ENCODE measurements at regions not wholly inside any gene's neighbourhood (a gene's known extent, or its start where the extent isn't known, plus 50 kb on each side); places are given as distances from the start of the nearest gene placed in this dataset.

DNA sequence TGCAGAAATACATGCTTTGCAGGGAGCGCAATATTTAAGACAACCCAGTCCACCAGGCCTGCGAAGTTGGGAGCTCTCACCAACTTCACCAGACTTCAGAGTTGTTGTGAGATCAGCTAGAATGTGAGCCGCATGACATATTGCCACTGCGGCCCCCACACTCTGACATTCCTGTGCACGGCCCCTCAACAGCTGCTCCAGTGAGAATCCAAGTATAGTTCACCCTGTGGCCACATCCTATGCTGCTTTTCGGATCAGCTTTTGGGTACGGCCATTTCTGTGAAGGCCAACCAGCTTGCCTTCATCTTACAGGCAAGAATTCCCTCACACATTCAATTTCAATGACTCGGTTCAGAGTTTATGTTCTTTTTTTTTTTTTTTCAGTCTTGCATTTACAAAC is 177.8 kb downstream of the SOX11 start:
- Histone ChIP-seq H3K27ac (no peak overlapping the region), H4K20me1 (no peaks in the 10 kb centered on the region), H3K4me1 (no peaks in the 10 kb centered on the region), H3K4me3 (no peak overlapping the region), H3K36me3 (no peaks in the 10 kb centered on the region), H3K9me3 (no peaks in the 10 kb centered on the region), H3K9ac (no peak overlapping the region), H3K4me2 (no peak overlapping the region), H3K27me3 (no peaks in the 10 kb centered on the region)
- TF ChIP-seq Cebpa-rat (IDR thresholded peaks at IDR 0.05), result no peak

DNA sequence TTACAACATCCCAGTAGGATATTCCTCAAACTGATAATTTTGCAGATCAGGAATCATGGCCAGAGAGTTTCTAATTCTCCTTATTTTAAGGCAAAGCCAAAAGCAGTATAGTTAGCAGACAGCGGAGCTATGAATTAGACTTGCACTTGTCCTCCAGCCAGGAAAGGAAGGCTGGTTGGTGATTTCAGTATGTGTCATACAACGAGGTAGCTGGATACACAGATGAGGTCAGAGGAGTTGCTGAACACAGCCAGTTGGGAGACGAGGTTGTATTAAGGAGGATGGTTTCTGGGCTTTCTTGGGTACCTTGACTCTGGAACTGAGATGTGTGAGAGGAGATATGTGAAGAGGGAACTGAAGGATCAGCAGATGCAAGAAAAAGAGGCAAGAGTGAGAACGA is 185.2 kb downstream of the SOX11 start:
- no peak overlapping the region for H3K4me2 ChIP-seq
- H3K27me3 ChIP-seq, result no peaks in the 10 kb centered on the region
- H3K36me3 ChIP-seq, result no peaks in the 10 kb centered on the region
- TF ChIP-seq Cebpa-rat (IDR thresholded peaks at IDR 0.05), result no peak
- H3K4me1 ChIP-seq, result no peaks in the 10 kb centered on the region
- H3K4me3 ChIP-seq, result no peak overlapping the region
- H3K27ac ChIP-seq, result no peak overlapping the region
- peaks cover 7% of the 10 kb centered on the region for H3K9me3 ChIP-seq
- H3K9ac ChIP-seq, result no peak overlapping the region
- no peaks in the 10 kb centered on the region for H4K20me1 ChIP-seq

DNA sequence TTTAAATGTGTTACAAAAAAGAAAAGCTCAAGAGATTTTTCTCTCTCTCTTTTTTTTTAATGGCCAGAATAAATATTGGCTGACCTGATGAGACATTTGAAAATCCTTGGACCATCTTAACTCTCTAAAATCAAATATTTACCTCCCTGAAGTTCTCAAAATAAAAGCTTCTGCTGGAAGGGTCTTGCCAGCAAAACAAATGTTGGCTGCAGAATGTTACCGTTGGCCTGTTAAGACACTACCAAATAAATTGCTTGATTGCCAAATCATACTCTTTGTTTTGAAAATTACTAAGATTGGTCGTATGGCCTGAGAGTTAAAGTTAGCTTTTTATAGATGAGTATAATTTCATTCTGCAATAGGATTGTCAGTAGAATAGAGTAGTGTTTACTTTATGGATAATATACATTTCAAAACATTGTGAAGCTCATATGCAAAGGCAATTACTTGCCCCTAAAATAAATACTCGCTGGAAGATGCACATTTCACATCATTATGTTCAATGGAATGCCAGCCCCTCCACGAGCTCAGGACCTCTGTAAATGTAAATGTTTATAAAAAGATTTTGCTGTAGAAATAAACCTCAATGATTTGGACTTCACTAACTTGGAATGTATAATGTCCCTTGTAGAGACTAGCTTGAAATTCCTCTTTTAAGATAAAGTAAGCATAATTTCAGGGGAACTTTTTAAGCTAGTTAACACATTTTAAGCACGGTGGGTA is 193.4 kb downstream of the SOX11 start:
- H4K20me1 ChIP-seq, result no peaks in the 10 kb centered on the region
- H3K4me1 ChIP-seq, result no peaks in the 10 kb centered on the region
- H3K9me3 ChIP-seq, result peaks cover 9% of the 10 kb centered on the region
- H3K9ac ChIP-seq, result no peak overlapping the region
- H3K27me3 ChIP-seq, result no peaks in the 10 kb centered on the region
- no peak overlapping the region for H3K4me3 ChIP-seq
- no peak overlapping the region for H3K27ac ChIP-seq
- no peak overlapping the region for H3K4me2 ChIP-seq
- no peaks in the 10 kb centered on the region for H3K36me3 ChIP-seq
- TF ChIP-seq Cebpa-rat (IDR thresholded peaks at IDR 0.05), result no peak

DNA sequence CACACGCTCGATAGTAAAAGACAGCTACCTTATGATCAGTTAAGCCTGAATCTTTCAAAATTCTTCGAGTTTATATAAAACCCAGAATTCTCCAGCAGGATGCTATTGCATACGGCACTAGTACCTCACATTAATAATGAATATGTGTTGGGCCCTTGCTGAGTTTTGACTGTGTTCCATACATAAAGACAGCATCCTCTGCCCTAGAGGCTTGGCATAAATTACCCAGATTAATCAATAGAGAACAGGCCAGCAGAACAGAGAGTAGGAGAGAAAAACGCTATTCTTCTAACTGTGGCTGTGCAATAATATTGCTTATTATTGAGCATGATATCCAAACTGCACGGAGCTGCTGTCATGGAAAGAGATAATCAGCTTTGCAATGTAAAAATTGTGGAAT is 194.3 kb downstream of the SOX11 start:
- no peak overlapping the region for H3K4me3 ChIP-seq
- H3K4me2 ChIP-seq, result no peak overlapping the region
- no peak overlapping the region for H3K9ac ChIP-seq
- H4K20me1 ChIP-seq, result no peaks in the 10 kb centered on the region
- no peaks in the 10 kb centered on the region for H3K4me1 ChIP-seq
- H3K27ac ChIP-seq, result no peak overlapping the region
- H3K36me3 ChIP-seq, result no peaks in the 10 kb centered on the region
- no peak for TF ChIP-seq Cebpa-rat (IDR thresholded peaks at IDR 0.05)
- no peaks in the 10 kb centered on the region for H3K27me3 ChIP-seq
- peaks cover 9% of the 10 kb centered on the region for H3K9me3 ChIP-seq

DNA sequence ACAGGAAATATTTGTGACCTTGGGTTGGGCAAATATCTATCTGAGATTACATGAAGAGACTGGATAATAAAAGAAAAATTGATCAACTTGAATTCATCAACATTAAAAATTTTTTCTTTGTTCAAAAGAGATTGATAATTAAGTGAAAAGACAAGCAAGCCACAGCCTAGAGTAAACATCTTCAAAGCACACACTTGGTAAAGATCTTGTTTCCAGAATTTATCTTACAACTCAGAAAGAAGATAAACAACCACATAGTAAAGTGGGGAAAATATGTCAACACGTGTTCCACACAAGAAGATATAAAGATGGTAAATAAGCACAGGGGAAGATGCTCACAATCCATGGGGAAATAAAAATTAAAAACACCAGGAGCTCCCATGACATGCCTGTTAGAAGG is 195.9 kb downstream of the SOX11 start:
- Histone ChIP-seq H3K4me2 (no peak overlapping the region), H3K27ac (no peak overlapping the region), H3K4me1 (no peaks in the 10 kb centered on the region), H3K4me3 (no peak overlapping the region), H4K20me1 (no peaks in the 10 kb centered on the region), H3K36me3 (no peaks in the 10 kb centered on the region), H3K27me3 (no peaks in the 10 kb centered on the region), H3K9me3 (no peaks in the 10 kb centered on the region), H3K9ac (no peak overlapping the region)
- no peak for TF ChIP-seq Cebpa-rat (IDR thresholded peaks at IDR 0.05)

DNA sequence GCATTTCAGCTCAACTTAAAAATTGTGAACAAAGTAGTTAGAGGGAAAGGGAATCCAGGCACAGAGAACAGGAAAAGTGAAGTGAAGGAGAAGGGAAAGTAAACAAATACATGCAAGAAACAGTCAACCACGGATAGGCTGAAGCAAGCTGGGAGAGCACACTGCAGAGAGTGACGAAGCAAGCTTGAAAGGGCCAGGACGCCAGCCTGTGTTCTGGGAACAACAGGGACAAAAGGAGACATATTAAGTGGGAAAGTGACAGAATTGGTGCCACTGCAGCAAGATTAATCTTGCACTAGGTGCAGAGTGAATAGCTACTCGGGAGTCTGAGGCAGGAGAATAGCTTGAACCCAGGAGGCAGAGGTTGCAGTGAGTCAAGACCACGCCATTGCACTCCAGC is 197.3 kb downstream of the SOX11 start:
- Histone ChIP-seq H3K27me3 (no peaks in the 10 kb centered on the region), H3K4me2 (no peak overlapping the region), H3K9ac (no peak overlapping the region), H3K4me3 (no peak overlapping the region), H3K36me3 (no peaks in the 10 kb centered on the region), H3K27ac (no peak overlapping the region), H4K20me1 (no peaks in the 10 kb centered on the region), H3K4me1 (peaks cover 8% of the 10 kb centered on the region), H3K9me3 (no peaks in the 10 kb centered on the region)
- no peak for TF ChIP-seq Cebpa-rat (IDR thresholded peaks at IDR 0.05)

DNA sequence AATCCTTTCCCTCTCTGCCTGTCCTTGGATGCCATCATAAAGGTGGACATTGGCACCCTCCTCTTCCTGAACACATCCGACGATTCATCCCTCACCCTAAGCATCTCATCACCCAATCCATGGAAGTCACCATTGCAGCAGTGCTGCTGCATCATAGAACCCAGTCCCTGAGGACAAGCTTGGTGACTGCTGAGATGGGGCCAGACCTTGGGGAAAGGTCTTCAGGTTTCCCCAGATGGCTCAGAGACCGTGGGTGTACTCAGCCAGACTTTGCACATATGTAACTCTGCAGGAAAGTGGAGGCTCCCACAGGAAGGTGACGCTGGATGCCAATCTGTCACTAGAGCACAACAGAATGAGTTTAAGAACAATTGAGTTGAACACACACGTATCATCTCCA is 202.2 kb downstream of the SOX11 start:
- no peak overlapping the region for H3K27ac ChIP-seq
- TF ChIP-seq Cebpa-rat (IDR thresholded peaks at IDR 0.05), result no peak
- H3K4me3 ChIP-seq, result no peak overlapping the region
- H3K9me3 ChIP-seq, result 0 out of 2 replicates have a peak, but pooled peaks cover 7% of the 10 kb centered on the region
- no peaks in the 10 kb centered on the region for H3K27me3 ChIP-seq
- H3K9ac ChIP-seq, result no peak overlapping the region
- peak overlapping the region; percentile 69 for H3K4me2 ChIP-seq
- H3K4me1 ChIP-seq, result peaks cover 23% of the 10 kb centered on the region
- H3K36me3 ChIP-seq, result no peaks in the 10 kb centered on the region
- no peaks in the 10 kb centered on the region for H4K20me1 ChIP-seq

DNA sequence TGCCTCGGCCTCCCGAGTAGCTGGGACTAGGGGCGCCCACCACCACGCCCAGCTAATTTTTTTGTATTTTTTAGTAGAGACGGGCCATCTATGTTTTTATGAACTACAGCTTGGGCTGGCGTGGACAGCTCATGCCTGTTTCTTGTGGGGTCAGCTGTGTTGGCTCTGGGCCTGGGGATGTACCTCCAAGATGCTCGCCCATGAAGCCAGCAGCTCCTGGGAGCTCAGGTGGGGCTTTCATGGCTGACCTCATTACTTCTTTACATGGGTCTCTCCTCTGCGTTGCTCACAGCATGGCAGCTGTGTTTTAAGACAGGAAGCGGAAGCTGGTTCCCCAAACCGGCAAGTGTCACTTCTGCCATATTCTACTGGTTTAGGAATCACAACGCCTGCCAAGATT is 203.1 kb downstream of the SOX11 start:
- no peaks in the 10 kb centered on the region for H3K27me3 ChIP-seq
- H4K20me1 ChIP-seq, result no peaks in the 10 kb centered on the region
- no peak overlapping the region for H3K9ac ChIP-seq
- H3K4me3 ChIP-seq, result no peak overlapping the region
- peaks cover 23% of the 10 kb centered on the region for H3K4me1 ChIP-seq
- H3K4me2 ChIP-seq, result peak overlapping the region; percentile 69
- no peaks in the 10 kb centered on the region for H3K36me3 ChIP-seq
- no peak for TF ChIP-seq Cebpa-rat (IDR thresholded peaks at IDR 0.05)
- H3K27ac ChIP-seq, result peak overlapping the region; percentile 55; the same call in 1 of the 2 replicates
- 0 out of 2 replicates have a peak, but pooled peaks cover 7% of the 10 kb centered on the region for H3K9me3 ChIP-seq

DNA sequence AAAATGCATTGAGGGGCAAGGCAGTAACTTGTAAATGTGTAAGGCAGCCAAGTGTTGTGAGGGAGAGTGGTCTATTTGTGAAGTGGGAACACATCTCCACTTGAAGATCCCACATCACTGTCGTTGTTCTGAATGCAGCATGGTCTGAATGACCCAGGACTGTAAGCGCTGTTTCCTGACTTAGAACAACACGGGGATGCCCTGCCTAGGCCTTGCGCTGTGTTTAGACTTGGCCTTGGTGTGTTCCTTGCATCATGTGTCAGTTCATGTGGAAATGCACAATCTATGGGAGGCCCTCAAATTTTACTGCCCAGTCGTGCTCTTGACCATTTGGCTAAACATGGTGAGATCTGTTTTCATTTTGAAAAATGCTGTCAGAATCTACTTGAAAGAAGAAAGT is 205.1 kb downstream of the SOX11 start:
- 0 out of 2 replicates have a peak, but pooled peaks cover 7% of the 10 kb centered on the region for H3K9me3 ChIP-seq
- H3K9ac ChIP-seq, result no peak overlapping the region
- no peak overlapping the region for H3K4me3 ChIP-seq
- H3K27me3 ChIP-seq, result no peaks in the 10 kb centered on the region
- no peak overlapping the region for H3K27ac ChIP-seq
- no peak overlapping the region for H3K4me2 ChIP-seq
- H3K4me1 ChIP-seq, result peaks cover 23% of the 10 kb centered on the region
- no peaks in the 10 kb centered on the region for H3K36me3 ChIP-seq
- H4K20me1 ChIP-seq, result no peaks in the 10 kb centered on the region
- TF ChIP-seq Cebpa-rat (IDR thresholded peaks at IDR 0.05), result no peak

DNA sequence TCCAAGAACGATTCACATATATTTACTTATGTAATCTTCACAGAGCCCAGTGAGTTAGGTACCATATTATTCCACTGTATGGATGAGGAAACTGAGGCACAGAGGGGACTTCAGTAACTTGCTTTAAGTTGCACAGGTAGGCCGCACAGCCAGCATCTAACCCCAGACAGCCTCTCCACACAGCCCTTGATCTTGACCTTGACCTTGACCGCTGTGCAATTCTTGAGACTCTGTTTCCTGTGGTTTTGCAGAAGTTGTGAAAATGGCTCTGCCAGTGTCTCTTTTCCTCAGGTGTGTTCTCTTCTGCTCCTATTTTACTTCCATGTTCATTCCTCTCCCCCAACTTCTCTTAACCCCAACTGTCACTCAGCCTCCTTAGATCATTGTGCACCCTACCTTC is 206.5 kb downstream of the SOX11 start:
- no peak overlapping the region for H3K27ac ChIP-seq
- H3K9ac ChIP-seq, result no peak overlapping the region
- no peaks in the 10 kb centered on the region for H4K20me1 ChIP-seq
- H3K4me2 ChIP-seq, result no peak overlapping the region
- 0 out of 2 replicates have a peak, but pooled peaks cover 7% of the 10 kb centered on the region for H3K9me3 ChIP-seq
- peaks cover 23% of the 10 kb centered on the region for H3K4me1 ChIP-seq
- no peak for TF ChIP-seq Cebpa-rat (IDR thresholded peaks at IDR 0.05)
- H3K4me3 ChIP-seq, result no peak overlapping the region
- H3K27me3 ChIP-seq, result no peaks in the 10 kb centered on the region
- H3K36me3 ChIP-seq, result no peaks in the 10 kb centered on the region

DNA sequence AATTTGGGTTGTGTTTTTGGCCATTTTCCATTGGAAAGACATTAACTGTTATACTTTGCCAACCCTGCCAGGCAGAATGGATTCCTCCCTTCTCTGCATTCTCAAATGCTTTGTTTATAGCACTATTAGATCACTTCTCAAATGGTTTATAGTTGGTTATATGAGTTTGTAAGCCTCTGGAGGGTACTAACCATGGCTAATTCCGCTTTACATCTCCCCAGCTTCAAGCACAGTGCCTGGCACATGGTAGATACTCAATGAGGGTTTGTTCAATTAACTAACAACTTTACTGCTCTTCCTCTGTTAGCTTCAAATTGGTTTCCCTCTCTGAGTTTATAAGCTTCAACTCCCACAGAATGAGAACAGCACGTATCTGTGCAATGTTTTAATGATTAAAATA is 213.5 kb downstream of the SOX11 start:
- Histone ChIP-seq H3K9ac (no peak overlapping the region), H3K27ac (no peak overlapping the region), H3K4me2 (no peak overlapping the region), H4K20me1 (no peaks in the 10 kb centered on the region), H3K4me1 (peaks cover 20% of the 10 kb centered on the region), H3K27me3 (no peaks in the 10 kb centered on the region), H3K4me3 (no peak overlapping the region), H3K9me3 (no peaks in the 10 kb centered on the region), H3K36me3 (no peaks in the 10 kb centered on the region)
- no peak for TF ChIP-seq Cebpa-rat (IDR thresholded peaks at IDR 0.05)

Data from BLaER1 (cell line).